Osteoblast (primary cell): ENCODE measurements at regions not wholly inside any gene's neighbourhood (a gene's known extent, or its start where the extent isn't known, plus 50 kb on each side); places are given as distances from the start of the nearest gene placed in this dataset.

Source experiments
- DNase-seq: peaks from one replicate; pipeline ENCODE4 v3.0.0; 2011; ENCODE audit warnings: low spot score, mixed read lengths; ENCODE audit not compliant: insufficient read length; ENCODE audit errors: missing footprints
- H2AFZ ChIP-seq: 2 replicates; pipeline ENCODE4 v1.6.0; 2011; ENCODE audit warnings: mild to moderate bottlenecking, low read length
- H3K27ac ChIP-seq: 2 replicates; pipeline ENCODE4 v1.5.1; 2011; ENCODE audit warnings: mild to moderate bottlenecking, low read depth, low read length, moderate library complexity
- H3K27me3 ChIP-seq: 2 replicates; pipeline ENCODE4 v1.6.0; 2012; ENCODE audit warnings: mild to moderate bottlenecking, control low read depth, inconsistent platforms, low read length, moderate library complexity; ENCODE audit not compliant: insufficient read depth
- H3K36me3 ChIP-seq: 2 replicates; pipeline ENCODE4 v1.5.1; 2011; ENCODE audit warnings: mild to moderate bottlenecking, low read length, control low read depth, moderate library complexity; ENCODE audit not compliant: insufficient read depth
- H3K4me1 ChIP-seq: 2 replicates; pipeline ENCODE4 v1.5.1; 2011; ENCODE audit warnings: mild to moderate bottlenecking, low read length, control low read depth, moderate library complexity; ENCODE audit not compliant: insufficient read depth
- H3K4me2 ChIP-seq: 2 replicates; pipeline ENCODE4 v1.6.0; 2011; ENCODE audit warnings: mild to moderate bottlenecking, low read length; ENCODE audit not compliant: insufficient read depth
- H3K4me3 ChIP-seq: fragments of 200-600 bp; sonication (generic); 3 replicates; pipeline ENCODE4 v1.5.1; 2012; ENCODE audit warnings: mild to moderate bottlenecking, low read length, inconsistent platforms; ENCODE audit not compliant: insufficient read depth
- H3K79me2 ChIP-seq: 2 replicates; pipeline ENCODE4 v1.6.0; 2012; ENCODE audit warnings: mild to moderate bottlenecking, low read length, control low read depth, inconsistent platforms; ENCODE audit not compliant: insufficient read depth
- H3K9me3 ChIP-seq: 2 replicates; pipeline ENCODE4 v1.5.1; 2011; ENCODE audit warnings: low read depth, low read length, control low read depth
- H4K20me1 ChIP-seq: 2 replicates; pipeline ENCODE4 v1.6.0; 2012; ENCODE audit warnings: mild to moderate bottlenecking, low read length, control low read depth; ENCODE audit not compliant: insufficient read depth
- CTCF ChIP-seq: IDR thresholded peaks from 2 replicates; pipeline ENCODE4 v1.5.1; 2011; ENCODE audit warnings: mild to moderate bottlenecking, low read depth, low read length, moderate library complexity; ENCODE audit errors: extremely low read depth

- no peak overlapping the region for H2AFZ ChIP-seq
- TF ChIP-seq CTCF = no peak
- no peak for DNase-seq
- H3K27me3 ChIP-seq = no peaks in the 10 kb centered on the region
- H3K36me3 ChIP-seq = no peaks in the 10 kb centered on the region
- peaks cover 2% of the 10 kb centered on the region for H3K9me3 ChIP-seq
- no peak overlapping the region for H3K4me3 ChIP-seq
- H3K79me2 ChIP-seq = no peaks in the 10 kb centered on the region
- H3K4me1 ChIP-seq = no peaks in the 10 kb centered on the region
- H3K27ac ChIP-seq = no peak overlapping the region
- H4K20me1 ChIP-seq = no peaks in the 10 kb centered on the region
- no peak overlapping the region for H3K4me2 ChIP-seq
Measured at GRCh38 chr16:9541723-9542122, 450.3 kb downstream of the HAPSTR1 start.

- DNase-seq = no peak
- Histone ChIP-seq H3K36me3 (no peaks in the 10 kb centered on the region), H3K4me2 (no peak overlapping the region), H3K27ac (no peak overlapping the region), H3K27me3 (no peaks in the 10 kb centered on the region), H3K9me3 (peaks cover 2% of the 10 kb centered on the region), H3K79me2 (no peaks in the 10 kb centered on the region), H3K4me1 (no peaks in the 10 kb centered on the region), H2AFZ (no peak overlapping the region), H3K4me3 (no peak overlapping the region), H4K20me1 (no peaks in the 10 kb centered on the region)
- TF ChIP-seq CTCF = no peak
Measured at GRCh38 chr16:9542165-9542755, 450.8 kb downstream of the HAPSTR1 start.

- Histone ChIP-seq H3K36me3 (no peaks in the 10 kb centered on the region), H3K9me3 (peaks cover 2% of the 10 kb centered on the region), H4K20me1 (no peaks in the 10 kb centered on the region), H2AFZ (no peak overlapping the region), H3K4me2 (no peak overlapping the region), H3K4me1 (no peaks in the 10 kb centered on the region), H3K79me2 (no peaks in the 10 kb centered on the region), H3K27ac (no peak overlapping the region), H3K4me3 (no peak overlapping the region), H3K27me3 (no peaks in the 10 kb centered on the region)
- no peak for DNase-seq
- TF ChIP-seq CTCF = no peak
Measured at GRCh38 chr16:9545522-9546437, 454.3 kb downstream of the HAPSTR1 start.

GRCh38 chr16:9546438-9546786, 455.0 kb downstream of the HAPSTR1 start:
- no peak overlapping the region for H3K27ac ChIP-seq
- no peak overlapping the region for H3K4me2 ChIP-seq
- no peak for TF ChIP-seq CTCF
- no peaks in the 10 kb centered on the region for H3K36me3 ChIP-seq
- no peaks in the 10 kb centered on the region for H3K27me3 ChIP-seq
- no peaks in the 10 kb centered on the region for H3K4me1 ChIP-seq
- H3K9me3 ChIP-seq = peaks cover 2% of the 10 kb centered on the region
- DNase-seq = no peak
- no peak overlapping the region for H3K4me3 ChIP-seq
- H2AFZ ChIP-seq = no peak overlapping the region
- H4K20me1 ChIP-seq = no peaks in the 10 kb centered on the region
- no peaks in the 10 kb centered on the region for H3K79me2 ChIP-seq
